ENCODE measurements at regions not wholly inside any gene's neighbourhood (a gene's known extent, or its start where the extent isn't known, plus 50 kb on each side); places are given as distances from the start of the nearest gene placed in this dataset.

DNA sequence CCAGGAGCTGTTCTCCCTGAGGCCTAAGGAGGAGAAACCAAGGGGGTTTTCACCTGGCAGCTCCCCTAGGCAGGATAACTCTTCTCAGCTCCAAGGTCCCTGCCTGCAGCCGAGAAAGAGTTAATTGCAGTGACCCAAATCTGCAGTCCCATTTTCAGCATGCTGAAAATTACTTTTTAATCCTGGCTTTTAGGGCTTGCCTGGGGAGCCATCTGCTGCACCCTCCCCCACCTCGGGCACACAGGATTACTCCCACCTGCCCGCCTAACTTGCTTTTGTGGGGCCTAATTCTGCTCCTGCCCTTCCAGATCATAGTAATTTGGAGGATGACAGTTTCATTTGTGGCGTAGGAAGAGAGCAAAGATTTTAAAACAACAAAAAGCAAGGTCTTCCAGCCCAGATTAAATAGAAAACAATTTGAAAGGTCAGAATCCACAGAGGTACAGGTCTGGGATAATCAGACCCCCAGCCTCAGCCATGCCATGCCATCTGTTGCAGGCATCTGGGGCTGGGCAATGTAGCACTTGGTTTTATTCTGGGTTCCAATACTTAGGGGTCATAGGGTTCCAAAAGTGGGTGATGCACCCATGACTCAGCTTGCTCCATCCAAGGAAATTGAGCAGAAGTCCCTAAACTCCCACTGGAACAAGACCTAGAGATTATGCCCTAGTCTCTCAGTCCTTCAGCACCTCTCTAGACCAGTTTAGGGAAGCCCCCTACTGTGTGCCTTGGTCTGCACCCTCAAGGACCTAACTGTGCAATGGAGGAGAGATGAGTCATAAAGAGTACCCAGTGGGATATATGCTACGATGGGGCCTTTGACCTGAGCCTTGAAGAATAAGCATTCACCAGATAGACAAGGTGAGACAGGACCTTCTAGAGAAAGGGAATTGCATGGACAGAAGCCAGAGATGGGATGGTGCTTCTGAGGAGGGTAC is 64.5 kb upstream of the NLK start:
- TF ChIP-seq RAD21 (IDR thresholded peaks at IDR 0.05; ENCODE audit: low read length) (no peak), RCOR1 (IDR thresholded peaks at IDR 0.05; ENCODE audit: low read length) (no peak), EP300 (IDR thresholded peaks at IDR 0.05; ENCODE audit: borderline replicate concordance in 1 of 2, low read depth in 1 of 2, low read length in 1 of 2) (no peak), FOXJ3 (CRISPR knock-in tag; IDR thresholded peaks at IDR 0.05) (no peak), TAF1 (IDR thresholded peaks at IDR 0.05; ENCODE audit: borderline replicate concordance, low read depth, low read length) (no peak), JUND (IDR thresholded peaks at IDR 0.05) (no peak)
- TF ChIP-seq, protein P1, sequence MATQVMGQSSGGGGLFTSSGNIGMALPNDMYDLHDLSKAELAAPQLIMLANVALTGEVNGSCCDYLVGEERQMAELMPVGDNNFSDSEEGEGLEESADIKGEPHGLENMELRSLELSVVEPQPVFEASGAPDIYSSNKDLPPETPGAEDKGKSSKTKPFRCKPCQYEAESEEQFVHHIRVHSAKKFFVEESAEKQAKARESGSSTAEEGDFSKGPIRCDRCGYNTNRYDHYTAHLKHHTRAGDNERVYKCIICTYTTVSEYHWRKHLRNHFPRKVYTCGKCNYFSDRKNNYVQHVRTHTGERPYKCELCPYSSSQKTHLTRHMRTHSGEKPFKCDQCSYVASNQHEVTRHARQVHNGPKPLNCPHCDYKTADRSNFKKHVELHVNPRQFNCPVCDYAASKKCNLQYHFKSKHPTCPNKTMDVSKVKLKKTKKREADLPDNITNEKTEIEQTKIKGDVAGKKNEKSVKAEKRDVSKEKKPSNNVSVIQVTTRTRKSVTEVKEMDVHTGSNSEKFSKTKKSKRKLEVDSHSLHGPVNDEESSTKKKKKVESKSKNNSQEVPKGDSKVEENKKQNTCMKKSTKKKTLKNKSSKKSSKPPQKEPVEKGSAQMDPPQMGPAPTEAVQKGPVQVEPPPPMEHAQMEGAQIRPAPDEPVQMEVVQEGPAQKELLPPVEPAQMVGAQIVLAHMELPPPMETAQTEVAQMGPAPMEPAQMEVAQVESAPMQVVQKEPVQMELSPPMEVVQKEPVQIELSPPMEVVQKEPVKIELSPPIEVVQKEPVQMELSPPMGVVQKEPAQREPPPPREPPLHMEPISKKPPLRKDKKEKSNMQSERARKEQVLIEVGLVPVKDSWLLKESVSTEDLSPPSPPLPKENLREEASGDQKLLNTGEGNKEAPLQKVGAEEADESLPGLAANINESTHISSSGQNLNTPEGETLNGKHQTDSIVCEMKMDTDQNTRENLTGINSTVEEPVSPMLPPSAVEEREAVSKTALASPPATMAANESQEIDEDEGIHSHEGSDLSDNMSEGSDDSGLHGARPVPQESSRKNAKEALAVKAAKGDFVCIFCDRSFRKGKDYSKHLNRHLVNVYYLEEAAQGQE (IDR thresholded peaks at IDR 0.05; ENCODE audit: low read depth, low read length): no peak
- TF ChIP-seq, protein P2, sequence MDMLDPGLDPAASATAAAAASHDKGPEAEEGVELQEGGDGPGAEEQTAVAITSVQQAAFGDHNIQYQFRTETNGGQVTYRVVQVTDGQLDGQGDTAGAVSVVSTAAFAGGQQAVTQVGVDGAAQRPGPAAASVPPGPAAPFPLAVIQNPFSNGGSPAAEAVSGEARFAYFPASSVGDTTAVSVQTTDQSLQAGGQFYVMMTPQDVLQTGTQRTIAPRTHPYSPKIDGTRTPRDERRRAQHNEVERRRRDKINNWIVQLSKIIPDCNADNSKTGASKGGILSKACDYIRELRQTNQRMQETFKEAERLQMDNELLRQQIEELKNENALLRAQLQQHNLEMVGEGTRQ (IDR thresholded peaks at IDR 0.05; ENCODE audit: borderline replicate concordance, low read depth, low read length): no peak
- TF ChIP-seq, protein P3, sequence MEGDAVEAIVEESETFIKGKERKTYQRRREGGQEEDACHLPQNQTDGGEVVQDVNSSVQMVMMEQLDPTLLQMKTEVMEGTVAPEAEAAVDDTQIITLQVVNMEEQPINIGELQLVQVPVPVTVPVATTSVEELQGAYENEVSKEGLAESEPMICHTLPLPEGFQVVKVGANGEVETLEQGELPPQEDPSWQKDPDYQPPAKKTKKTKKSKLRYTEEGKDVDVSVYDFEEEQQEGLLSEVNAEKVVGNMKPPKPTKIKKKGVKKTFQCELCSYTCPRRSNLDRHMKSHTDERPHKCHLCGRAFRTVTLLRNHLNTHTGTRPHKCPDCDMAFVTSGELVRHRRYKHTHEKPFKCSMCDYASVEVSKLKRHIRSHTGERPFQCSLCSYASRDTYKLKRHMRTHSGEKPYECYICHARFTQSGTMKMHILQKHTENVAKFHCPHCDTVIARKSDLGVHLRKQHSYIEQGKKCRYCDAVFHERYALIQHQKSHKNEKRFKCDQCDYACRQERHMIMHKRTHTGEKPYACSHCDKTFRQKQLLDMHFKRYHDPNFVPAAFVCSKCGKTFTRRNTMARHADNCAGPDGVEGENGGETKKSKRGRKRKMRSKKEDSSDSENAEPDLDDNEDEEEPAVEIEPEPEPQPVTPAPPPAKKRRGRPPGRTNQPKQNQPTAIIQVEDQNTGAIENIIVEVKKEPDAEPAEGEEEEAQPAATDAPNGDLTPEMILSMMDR (IDR thresholded peaks at IDR 0.05): no peak

Measured in SK-N-SH (cell line).